GM23248 (cell line): ENCODE measurements at regions not wholly inside any gene's neighbourhood (a gene's known extent, or its start where the extent isn't known, plus 50 kb on each side); places are given as distances from the start of the nearest gene placed in this dataset.
"Not testable (repeated sequence)": the region's sequence is repeated elsewhere in the genome, so short reads cannot be mapped to it uniquely, and the experiment has no call there.

ENCODE experiments used
- DNase-seq: peaks from one replicate; pipeline ENCODE4 v3.0.0-alpha.2; 2015
- H2AFZ ChIP-seq: fragments of 200-600 bp; sonication (generic); 2 replicates; pipeline ENCODE4 v1.6.1; 2016; ENCODE audit warnings: antibody characterized with exemption
- H3F3A ChIP-seq: fragments of 200-600 bp; sonication (generic); 2 replicates; pipeline ENCODE4 v1.6.1; 2016; ENCODE audit warnings: mild to moderate bottlenecking, antibody characterized with exemption, mixed run types; ENCODE audit not compliant: insufficient read depth
- H3K27ac ChIP-seq: fragments of 200-600 bp; sonication (generic); 2 replicates; pipeline ENCODE4 v1.5.1; 2016; ENCODE audit warnings: mild to moderate bottlenecking
- H3K27me3 ChIP-seq: fragments of 200-600 bp; sonication (generic); replicated peaks from 2 replicates; pipeline ENCODE4 v1.6.1; 2016; ENCODE audit warnings: mild to moderate bottlenecking; ENCODE audit not compliant: insufficient read depth
- H3K36me3 ChIP-seq: fragments of 200-600 bp; sonication (generic); 2 replicates; pipeline ENCODE4 v1.6.1; 2016; ENCODE audit warnings: low read depth, mild to moderate bottlenecking
- H3K4me1 ChIP-seq: fragments of 200-600 bp; sonication (generic); 2 replicates; pipeline ENCODE4 v1.6.1; 2016; ENCODE audit warnings: mild to moderate bottlenecking; ENCODE audit not compliant: insufficient read depth
- H3K4me2 ChIP-seq: fragments of 200-600 bp; sonication (generic); one replicate; pipeline ENCODE4 v1.6.1; 2016; ENCODE audit warnings: mild to moderate bottlenecking; ENCODE audit not compliant: unreplicated experiment
- H3K4me3 ChIP-seq: fragments of 200-600 bp; sonication (generic); 2 replicates; pipeline ENCODE4 v1.5.1; 2016; ENCODE audit warnings: mild to moderate bottlenecking
- H3K79me2 ChIP-seq: fragments of 200-600 bp; sonication (generic); 2 replicates; pipeline ENCODE4 v1.6.1; 2016; ENCODE audit warnings: mild to moderate bottlenecking; ENCODE audit not compliant: insufficient read depth
- H3K9ac ChIP-seq: fragments of 200-600 bp; sonication (generic); 2 replicates; pipeline ENCODE4 v1.6.1; 2016; ENCODE audit warnings: mild to moderate bottlenecking
- H3K9me2 ChIP-seq: fragments of 200-600 bp; sonication (generic); 2 replicates; pipeline ENCODE4 v1.6.1; 2016; ENCODE audit warnings: mixed run types, mild to moderate bottlenecking, moderate library complexity; ENCODE audit not compliant: insufficient read depth
- H3K9me3 ChIP-seq: fragments of 200-600 bp; sonication (generic); one replicate; pipeline ENCODE4 v1.6.1; 2017; ENCODE audit warnings: low read depth
- H4K20me1 ChIP-seq: fragments of 200-600 bp; sonication (generic); 2 replicates; pipeline ENCODE4 v1.6.0; 2016; ENCODE audit not compliant: insufficient read depth
- EZH2 ChIP-seq: fragments of 200-600 bp; sonication (generic); IDR thresholded peaks from 2 replicates; pipeline ENCODE4 v1.6.1; 2018; ENCODE audit warnings: antibody characterized with exemption, mild to moderate bottlenecking; ENCODE audit not compliant: insufficient read depth, poor library complexity, severe bottlenecking
- EZH2phosphoT487 ChIP-seq: fragments of 200-600 bp; sonication (generic); IDR thresholded peaks from 2 replicates; pipeline ENCODE4 v1.6.1; 2018; ENCODE audit warnings: antibody characterized with exemption, moderate library complexity, mild to moderate bottlenecking, low read depth; ENCODE audit not compliant: insufficient read depth
- WGBS, 2 experiments: methylation state at CpG; one replicate each; pipeline ENCODE4 v1.1.6; 2015 to 2017; ENCODE audit warnings: low lambda C conversion rate in 2 of 2, low coverage in 1 of 2; ENCODE audit errors: missing lambda C conversion rate in 2 of 2; 5-methylcytosine and 5-hydroxymethylcytosine counted together
- in situ Hi-C: fragments of 300-500 bp; cut with MboI; formaldehyde crosslinking; loops from 2 replicates; pipeline ENCODE4 v1.15.0; 2020

- 98 to 100% methylated on average over 1 of the region's 1 CpG for WGBS, 2 experiments
- DNase-seq, result no peak
- H3K9me2 ChIP-seq, result no peaks in the 10 kb centered on the region
- H3K27me3 ChIP-seq, result no peaks in the 10 kb centered on the region
- TF ChIP-seq EZH2phosphoT487, result no peak
- TF ChIP-seq EZH2, result no peak
- no peak overlapping the region for H3K4me3 ChIP-seq
- H4K20me1 ChIP-seq, result no peaks in the 10 kb centered on the region
- in situ Hi-C loops, result no loop called here
- no peaks in the 10 kb centered on the region for H3K79me2 ChIP-seq
- H2AFZ ChIP-seq, result no peak overlapping the region
- no peaks in the 10 kb centered on the region for H3K9me3 ChIP-seq
- no peak overlapping the region for H3K27ac ChIP-seq
- peaks cover 9% of the 10 kb centered on the region for H3F3A ChIP-seq
- H3K4me2 ChIP-seq, result no peak overlapping the region
- peaks cover 21% of the 10 kb centered on the region for H3K4me1 ChIP-seq
- H3K9ac ChIP-seq, result no peak overlapping the region
- H3K36me3 ChIP-seq, result no peaks in the 10 kb centered on the region
These were observed 144.8 kb upstream of the FERD3L start for GRCh38 chr7:19290066-19290465.

GRCh38 chr7:19284596-19285300, 139.5 kb upstream of the FERD3L start:
- Histone ChIP-seq H3K79me2 (no peaks in the 10 kb centered on the region), H3K9me2 (no peaks in the 10 kb centered on the region), H3K4me3 (peak overlapping the region; percentile 42), H3K4me2 (peak overlapping the region; percentile 69), H3K27me3 (no peaks in the 10 kb centered on the region), H3K4me1 (peaks cover 25% of the 10 kb centered on the region), H3F3A (peaks cover 19% of the 10 kb centered on the region), H3K9ac (no peak overlapping the region), H3K36me3 (no peaks in the 10 kb centered on the region), H3K9me3 (no peaks in the 10 kb centered on the region), H4K20me1 (no peaks in the 10 kb centered on the region), H2AFZ (no peak overlapping the region), H3K27ac (peak overlapping the region; percentile 25)
- in situ Hi-C loops, result no loop called here
- WGBS, 2 experiments, result 10 to 11% methylated on average over 3 of the region's 3 CpGs
- DNase-seq, result peak; percentile 77
- TF ChIP-seq EZH2, result no peak
- TF ChIP-seq EZH2phosphoT487, result 0 out of 2 replicates have a peak, but pooled peaks have one; percentile 55

GRCh38 chr7:19284136-19284535, 138.9 kb upstream of the FERD3L start:
- in situ Hi-C loops, result no loop called here
- no peaks in the 10 kb centered on the region for H3K9me2 ChIP-seq
- H3K27ac ChIP-seq, result peak overlapping the region; percentile 25
- H3K36me3 ChIP-seq, result no peaks in the 10 kb centered on the region
- H4K20me1 ChIP-seq, result no peaks in the 10 kb centered on the region
- H3K27me3 ChIP-seq, result no peaks in the 10 kb centered on the region
- H3K9me3 ChIP-seq, result no peaks in the 10 kb centered on the region
- WGBS, 2 experiments, result 65 to 68% methylated on average over 1 of the region's 1 CpG
- no peak overlapping the region for H3K4me3 ChIP-seq
- no peak overlapping the region for H3K9ac ChIP-seq
- TF ChIP-seq EZH2 (no peak), EZH2phosphoT487 (no peak)
- no peaks in the 10 kb centered on the region for H3K79me2 ChIP-seq
- peak overlapping the region; percentile 69 for H3K4me2 ChIP-seq
- H3F3A ChIP-seq, result peaks cover 19% of the 10 kb centered on the region
- peak; percentile 15 for DNase-seq
- H2AFZ ChIP-seq, result 0 out of 2 replicates have a peak overlapping the region, but pooled peaks have one; percentile 20
- peaks cover 25% of the 10 kb centered on the region for H3K4me1 ChIP-seq

GRCh38 chr7:19275000-19275399, 129.8 kb upstream of the FERD3L start:
- no peaks in the 10 kb centered on the region for H4K20me1 ChIP-seq
- in situ Hi-C loops, result no loop called here
- H3K4me1 ChIP-seq, result no peaks in the 10 kb centered on the region
- H3K27me3 ChIP-seq, result no peaks in the 10 kb centered on the region
- H3K9ac ChIP-seq, result no peak overlapping the region
- TF ChIP-seq EZH2 (no peak), EZH2phosphoT487 (no peak)
- no peaks in the 10 kb centered on the region for H3K79me2 ChIP-seq
- 0 out of 2 replicates have a peak, but pooled peaks cover 4% of the 10 kb centered on the region for H3K36me3 ChIP-seq
- H3K9me2 ChIP-seq, result no peaks in the 10 kb centered on the region
- H3F3A ChIP-seq, result no peaks in the 10 kb centered on the region
- H2AFZ ChIP-seq, result no peak overlapping the region
- H3K4me2 ChIP-seq, result no peak overlapping the region
- no peak overlapping the region for H3K4me3 ChIP-seq
- DNase-seq, result no peak
- no peak overlapping the region for H3K27ac ChIP-seq
- peaks cover 6% of the 10 kb centered on the region for H3K9me3 ChIP-seq

GRCh38 chr7:19272329-19272728, 127.1 kb upstream of the FERD3L start:
- H3K9ac ChIP-seq, H3K27me3 ChIP-seq, H3K9me2 ChIP-seq, H3K9me3 ChIP-seq, DNase-seq, H3K36me3 ChIP-seq, H3K27ac ChIP-seq, H3K4me2 ChIP-seq, in situ Hi-C loops, H3K4me3 ChIP-seq, H2AFZ ChIP-seq, H4K20me1 ChIP-seq, H3K79me2 ChIP-seq, H3K4me1 ChIP-seq, H3F3A ChIP-seq: not testable (repeated sequence)
- 88 to 93% methylated on average over 6 of the region's 6 CpGs for WGBS, 2 experiments
